Endodermal cell (in vitro differentiated cells): ENCODE measurements at regions not wholly inside any gene's neighbourhood (a gene's known extent, or its start where the extent isn't known, plus 50 kb on each side); places are given as distances from the start of the nearest gene placed in this dataset.

Source experiments
- DNase-seq: peaks from one replicate; pipeline ENCODE4 v3.0.0-alpha.2; 2017
- H3K27ac ChIP-seq: 2 replicates; pipeline ENCODE4 v1.5.1; 2013; ENCODE audit warnings: mild to moderate bottlenecking, low read depth, low read length, moderate library complexity
- H3K27me3 ChIP-seq: 2 replicates; pipeline ENCODE4 v1.6.1; 2013; ENCODE audit warnings: mild to moderate bottlenecking, low read length, moderate library complexity; ENCODE audit not compliant: insufficient read depth, control insufficient read depth, poor library complexity, severe bottlenecking
- H3K36me3 ChIP-seq: 2 replicates; pipeline ENCODE4 v1.7.0; 2013; ENCODE audit warnings: mild to moderate bottlenecking, low read length, moderate library complexity; ENCODE audit not compliant: control insufficient read depth, insufficient read depth
- H3K4me1 ChIP-seq: one replicate; pipeline ENCODE4 v1.7.0; 2013; ENCODE audit warnings: low read length; ENCODE audit not compliant: control insufficient read depth, insufficient read depth
- H3K4me3 ChIP-seq: 2 replicates; pipeline ENCODE4 v1.5.1; 2013; ENCODE audit warnings: mild to moderate bottlenecking, low read length, moderate library complexity
- H3K9ac ChIP-seq: 2 replicates; pipeline ENCODE4 v1.6.1; 2013; ENCODE audit warnings: mild to moderate bottlenecking, low read length, moderate library complexity; ENCODE audit not compliant: poor library complexity, severe bottlenecking; ENCODE audit errors: extremely low read depth
- H3K9me3 ChIP-seq: 2 replicates; pipeline ENCODE4 v1.6.1; 2013; ENCODE audit warnings: mild to moderate bottlenecking, low read length, moderate library complexity; ENCODE audit not compliant: control insufficient read depth
- H3K27ac Mint-ChIP-seq: 2 replicates; pipeline ENCODE4 v1.8.0; 2020; ENCODE audit warnings: mixed read lengths
- H3K27me3 Mint-ChIP-seq: 2 replicates; pipeline ENCODE4 v1.8.0; 2021; ENCODE audit warnings: mild to moderate bottlenecking, mixed read lengths; ENCODE audit not compliant: insufficient read depth
- H3K36me3 Mint-ChIP-seq: 2 replicates; pipeline ENCODE4 v1.8.0; 2020; ENCODE audit warnings: low read depth, mixed read lengths
- H3K4me1 Mint-ChIP-seq: 2 replicates; pipeline ENCODE4 v1.8.0; 2020; ENCODE audit warnings: mixed read lengths
- H3K4me3 Mint-ChIP-seq: 2 replicates; pipeline ENCODE4 v1.8.0; 2020; ENCODE audit warnings: mild to moderate bottlenecking, moderate library complexity, mixed read lengths
- H3K9me3 Mint-ChIP-seq: 2 replicates; pipeline ENCODE4 v1.8.0; 2020; ENCODE audit warnings: mild to moderate bottlenecking, mixed read lengths
- WGBS, 2 experiments: methylation state at CpG; one replicate each; pipeline versions ENCODE4 v1.1.5 to v1.1.7; 2013; ENCODE audit warnings: missing lambda C conversion rate in 2 of 2, mixed read lengths in 1 of 2; ENCODE audit not compliant: insufficient coverage in 1 of 2, insufficient read length in 1 of 2; 5-methylcytosine and 5-hydroxymethylcytosine counted together
- TF ChIP-seq, protein P1 (sequence below): fragments of 200-600 bp; sonication (generic); conservative IDR thresholded peaks from 2 replicates; pipeline ENCODE4 v1.5.0; 2021; ENCODE audit warnings: antibody characterized with exemption, mild to moderate bottlenecking

DNA sequence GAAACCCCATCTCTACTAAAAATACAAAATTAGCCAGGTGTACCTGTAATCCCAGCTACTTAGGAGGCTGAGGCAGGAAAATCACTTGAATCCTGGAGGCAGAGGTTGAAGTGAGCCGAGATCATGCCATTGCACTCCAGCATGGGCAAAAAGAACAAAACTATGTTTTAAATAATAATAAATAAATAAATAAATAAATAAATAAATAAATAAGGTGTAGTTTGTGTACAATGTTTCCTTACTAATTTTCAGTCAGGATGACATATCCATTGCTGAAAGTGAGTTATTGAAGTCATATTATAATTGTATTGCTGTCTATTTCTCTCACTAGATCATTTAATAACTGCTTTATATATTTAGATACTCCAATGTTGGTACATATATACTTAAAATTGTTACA lies 581.5 kb upstream of the DAB2 start:
- H3K4me3 Mint-ChIP-seq, result no peak overlapping the region
- Histone ChIP-seq H3K4me1 (no peaks in the 10 kb centered on the region), H3K27ac (no peak overlapping the region), H3K9ac (no peak overlapping the region), H3K27me3 (no peaks in the 10 kb centered on the region), H3K9me3 (no peaks in the 10 kb centered on the region), H3K36me3 (no peaks in the 10 kb centered on the region), H3K4me3 (no peak overlapping the region)
- TF ChIP-seq, protein P1, sequence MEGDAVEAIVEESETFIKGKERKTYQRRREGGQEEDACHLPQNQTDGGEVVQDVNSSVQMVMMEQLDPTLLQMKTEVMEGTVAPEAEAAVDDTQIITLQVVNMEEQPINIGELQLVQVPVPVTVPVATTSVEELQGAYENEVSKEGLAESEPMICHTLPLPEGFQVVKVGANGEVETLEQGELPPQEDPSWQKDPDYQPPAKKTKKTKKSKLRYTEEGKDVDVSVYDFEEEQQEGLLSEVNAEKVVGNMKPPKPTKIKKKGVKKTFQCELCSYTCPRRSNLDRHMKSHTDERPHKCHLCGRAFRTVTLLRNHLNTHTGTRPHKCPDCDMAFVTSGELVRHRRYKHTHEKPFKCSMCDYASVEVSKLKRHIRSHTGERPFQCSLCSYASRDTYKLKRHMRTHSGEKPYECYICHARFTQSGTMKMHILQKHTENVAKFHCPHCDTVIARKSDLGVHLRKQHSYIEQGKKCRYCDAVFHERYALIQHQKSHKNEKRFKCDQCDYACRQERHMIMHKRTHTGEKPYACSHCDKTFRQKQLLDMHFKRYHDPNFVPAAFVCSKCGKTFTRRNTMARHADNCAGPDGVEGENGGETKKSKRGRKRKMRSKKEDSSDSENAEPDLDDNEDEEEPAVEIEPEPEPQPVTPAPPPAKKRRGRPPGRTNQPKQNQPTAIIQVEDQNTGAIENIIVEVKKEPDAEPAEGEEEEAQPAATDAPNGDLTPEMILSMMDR, result no peak
- H3K27me3 Mint-ChIP-seq, result no peaks in the 10 kb centered on the region
- no peaks in the 10 kb centered on the region for H3K4me1 Mint-ChIP-seq
- H3K36me3 Mint-ChIP-seq, result no peaks in the 10 kb centered on the region
- 92% methylated on average over 1 of the region's 1 CpG; no CpG with 5 or more reads in 1 of the 2 experiments for WGBS, 2 experiments
- no peak for DNase-seq
- peaks cover 16% of the 10 kb centered on the region for H3K9me3 Mint-ChIP-seq
- no peak overlapping the region for H3K27ac Mint-ChIP-seq

DNA sequence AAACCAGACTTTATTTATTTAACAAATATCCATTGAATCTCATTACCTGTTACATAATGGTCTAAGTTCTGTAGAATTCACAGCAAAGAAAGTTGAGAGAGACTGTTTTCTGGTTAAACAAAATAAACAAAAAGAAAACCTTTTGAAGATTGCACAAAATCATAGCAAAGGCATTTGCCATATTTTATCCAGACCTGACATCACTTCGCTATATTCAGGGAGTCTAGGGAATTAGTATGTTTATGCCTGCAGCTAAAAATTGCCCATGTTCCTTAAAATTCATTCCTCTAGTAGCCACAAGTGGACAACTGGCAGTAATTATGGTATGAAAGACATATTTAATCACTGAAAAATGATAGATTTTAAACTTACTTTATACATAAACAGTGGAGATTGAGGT lies 577.0 kb upstream of the DAB2 start:
- Histone ChIP-seq H3K9me3 (no peaks in the 10 kb centered on the region), H3K9ac (no peak overlapping the region), H3K4me1 (no peaks in the 10 kb centered on the region), H3K27ac (no peak overlapping the region), H3K36me3 (no peaks in the 10 kb centered on the region), H3K4me3 (no peak overlapping the region), H3K27me3 (no peaks in the 10 kb centered on the region)
- Mint-ChIP-seq H3K4me3 (no peak overlapping the region), H3K36me3 (no peaks in the 10 kb centered on the region), H3K27ac (no peak overlapping the region), H3K9me3 (peaks cover 12% of the 10 kb centered on the region), H3K4me1 (no peaks in the 10 kb centered on the region), H3K27me3 (no peaks in the 10 kb centered on the region)
- WGBS, 2 experiments, result 100% methylated on average over 1 of the region's 1 CpG; no CpG with 5 or more reads in 1 of the 2 experiments
- DNase-seq, result no peak
- TF ChIP-seq, protein P1, result no peak

DNA sequence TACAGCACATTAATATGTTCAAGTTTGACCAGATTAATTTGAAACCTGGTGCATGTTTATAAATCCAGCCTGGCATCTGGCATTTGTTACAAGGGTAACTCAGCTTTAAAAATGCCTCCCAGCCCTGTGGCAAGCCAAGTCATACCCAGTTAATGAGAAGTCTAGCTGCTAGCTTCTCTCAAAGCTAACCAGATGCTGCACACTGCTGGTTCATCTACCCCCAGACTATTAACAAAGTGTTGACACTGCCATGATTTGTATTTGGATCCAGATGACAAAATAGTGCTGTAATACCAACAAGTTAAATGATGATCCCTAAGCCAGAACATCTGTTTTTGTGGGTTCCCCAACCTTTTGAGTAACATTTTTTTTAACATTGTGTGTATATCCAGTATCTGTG lies 573.7 kb upstream of the DAB2 start:
- no peaks in the 10 kb centered on the region for H3K36me3 ChIP-seq
- Mint-ChIP-seq H3K27me3 (no peaks in the 10 kb centered on the region), H3K9me3 (peaks cover 4% of the 10 kb centered on the region), H3K4me3 (no peak overlapping the region), H3K27ac (no peak overlapping the region), H3K36me3 (no peaks in the 10 kb centered on the region), H3K4me1 (no peaks in the 10 kb centered on the region)
- H3K4me1 ChIP-seq, result no peaks in the 10 kb centered on the region
- no peaks in the 10 kb centered on the region for H3K27me3 ChIP-seq
- TF ChIP-seq, protein P1, result no peak
- no peak overlapping the region for H3K4me3 ChIP-seq
- H3K9ac ChIP-seq, result no peak overlapping the region
- H3K9me3 ChIP-seq, result no peaks in the 10 kb centered on the region
- DNase-seq, result no peak
- no peak overlapping the region for H3K27ac ChIP-seq
